ENCODE measurements at regions not wholly inside any gene's neighbourhood (a gene's known extent, or its start where the extent isn't known, plus 50 kb on each side); places are given as distances from the start of the nearest gene placed in this dataset.
"Not testable (repeated sequence)": the region's sequence is repeated elsewhere in the genome, so short reads cannot be mapped to it uniquely, and the experiment has no call there.

DNA sequence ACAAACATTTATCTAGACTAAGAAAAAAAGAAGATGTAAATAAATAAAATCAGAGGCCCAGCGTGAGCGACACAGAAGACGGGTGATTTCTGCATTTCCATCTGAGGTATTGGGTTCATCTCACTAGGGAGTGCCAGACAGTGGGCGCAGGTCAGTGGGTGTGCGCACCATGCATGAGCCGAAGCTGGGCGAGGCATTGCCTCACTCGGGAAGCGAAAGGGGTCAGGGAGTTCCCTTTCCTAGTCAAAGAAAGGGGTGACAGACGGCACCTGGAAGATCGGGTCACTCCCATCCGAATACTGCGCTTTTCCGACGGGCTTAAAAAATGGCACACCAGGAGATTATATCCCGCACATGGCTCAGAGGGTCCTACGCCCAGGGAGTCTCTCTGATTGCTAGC is 79.5 kb upstream of the ABCD2 start:
- DNase-seq (ENCODE audit: low read depth), result not testable (repeated sequence)

DNA sequence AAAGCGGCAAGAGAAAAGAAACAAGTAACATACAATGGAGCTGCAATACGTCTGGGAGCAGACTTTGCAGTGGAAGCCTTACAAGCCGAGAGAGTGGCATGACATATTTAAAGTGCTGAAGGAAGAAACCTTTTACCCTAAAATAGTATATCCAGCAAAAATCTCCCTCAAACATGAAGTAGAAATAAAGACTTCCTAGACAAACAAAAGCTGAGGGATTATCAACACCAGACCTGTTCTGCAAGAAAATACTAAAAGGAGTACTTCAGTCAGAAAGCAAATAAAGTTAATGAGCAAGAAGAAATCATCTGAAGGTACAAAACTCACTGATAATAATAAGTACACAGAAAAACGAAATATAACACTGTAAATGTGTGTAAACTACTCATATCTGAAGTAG is 77.5 kb upstream of the ABCD2 start:
- TF ChIP-seq, protein P1, sequence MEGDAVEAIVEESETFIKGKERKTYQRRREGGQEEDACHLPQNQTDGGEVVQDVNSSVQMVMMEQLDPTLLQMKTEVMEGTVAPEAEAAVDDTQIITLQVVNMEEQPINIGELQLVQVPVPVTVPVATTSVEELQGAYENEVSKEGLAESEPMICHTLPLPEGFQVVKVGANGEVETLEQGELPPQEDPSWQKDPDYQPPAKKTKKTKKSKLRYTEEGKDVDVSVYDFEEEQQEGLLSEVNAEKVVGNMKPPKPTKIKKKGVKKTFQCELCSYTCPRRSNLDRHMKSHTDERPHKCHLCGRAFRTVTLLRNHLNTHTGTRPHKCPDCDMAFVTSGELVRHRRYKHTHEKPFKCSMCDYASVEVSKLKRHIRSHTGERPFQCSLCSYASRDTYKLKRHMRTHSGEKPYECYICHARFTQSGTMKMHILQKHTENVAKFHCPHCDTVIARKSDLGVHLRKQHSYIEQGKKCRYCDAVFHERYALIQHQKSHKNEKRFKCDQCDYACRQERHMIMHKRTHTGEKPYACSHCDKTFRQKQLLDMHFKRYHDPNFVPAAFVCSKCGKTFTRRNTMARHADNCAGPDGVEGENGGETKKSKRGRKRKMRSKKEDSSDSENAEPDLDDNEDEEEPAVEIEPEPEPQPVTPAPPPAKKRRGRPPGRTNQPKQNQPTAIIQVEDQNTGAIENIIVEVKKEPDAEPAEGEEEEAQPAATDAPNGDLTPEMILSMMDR (IDR thresholded peaks at IDR 0.05; ENCODE audit: control insufficient read depth, extremely low read depth, insufficient read depth), result no peak
- H3K4me3 ChIP-seq (ENCODE audit: low read depth, low read length), result peak overlapping the region; percentile 8; the same call in 1 of the 2 replicates
- peak; percentile 58 for DNase-seq (ENCODE audit: low read depth)

More for the DNA sequence above, 79.5 kb upstream of the ABCD2 start:
- H3K4me3 ChIP-seq (ENCODE audit: low read depth, low read length), result not testable (repeated sequence)

DNA sequence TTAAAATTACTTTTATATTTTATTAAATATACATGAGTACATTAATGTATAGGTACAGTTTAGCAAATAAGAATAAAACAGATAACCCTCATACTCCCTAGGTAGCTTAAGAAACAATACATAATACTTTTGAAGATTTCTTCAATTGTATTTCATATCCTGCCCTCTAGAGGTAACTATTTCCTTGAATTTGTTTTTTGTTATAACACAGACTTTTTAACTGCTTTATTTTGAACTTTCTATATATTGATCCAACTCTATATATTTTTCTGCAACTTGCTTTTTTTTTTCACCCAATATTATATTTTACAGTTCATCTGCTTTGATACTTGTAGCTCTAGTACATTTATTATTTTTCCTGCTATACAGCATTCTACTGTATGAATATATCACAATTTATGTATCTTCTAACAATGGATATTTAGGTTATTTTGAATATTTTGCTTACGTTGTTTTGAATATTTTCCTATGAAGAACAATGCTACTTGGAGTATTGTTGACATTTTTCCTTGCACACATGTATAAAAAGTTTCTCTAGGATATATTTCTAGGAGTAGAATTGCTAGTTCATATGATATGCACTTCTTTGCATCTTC is 72.8 kb upstream of the ABCD2 start:
- TF ChIP-seq, protein P1 (IDR thresholded peaks at IDR 0.05; ENCODE audit: control insufficient read depth, extremely low read depth, insufficient read depth), result peak; percentile 30; the same call in 1 of the 2 replicates
- no peak overlapping the region for H3K4me3 ChIP-seq (ENCODE audit: low read depth, low read length)
- no peak for DNase-seq (ENCODE audit: low read depth)

DNA sequence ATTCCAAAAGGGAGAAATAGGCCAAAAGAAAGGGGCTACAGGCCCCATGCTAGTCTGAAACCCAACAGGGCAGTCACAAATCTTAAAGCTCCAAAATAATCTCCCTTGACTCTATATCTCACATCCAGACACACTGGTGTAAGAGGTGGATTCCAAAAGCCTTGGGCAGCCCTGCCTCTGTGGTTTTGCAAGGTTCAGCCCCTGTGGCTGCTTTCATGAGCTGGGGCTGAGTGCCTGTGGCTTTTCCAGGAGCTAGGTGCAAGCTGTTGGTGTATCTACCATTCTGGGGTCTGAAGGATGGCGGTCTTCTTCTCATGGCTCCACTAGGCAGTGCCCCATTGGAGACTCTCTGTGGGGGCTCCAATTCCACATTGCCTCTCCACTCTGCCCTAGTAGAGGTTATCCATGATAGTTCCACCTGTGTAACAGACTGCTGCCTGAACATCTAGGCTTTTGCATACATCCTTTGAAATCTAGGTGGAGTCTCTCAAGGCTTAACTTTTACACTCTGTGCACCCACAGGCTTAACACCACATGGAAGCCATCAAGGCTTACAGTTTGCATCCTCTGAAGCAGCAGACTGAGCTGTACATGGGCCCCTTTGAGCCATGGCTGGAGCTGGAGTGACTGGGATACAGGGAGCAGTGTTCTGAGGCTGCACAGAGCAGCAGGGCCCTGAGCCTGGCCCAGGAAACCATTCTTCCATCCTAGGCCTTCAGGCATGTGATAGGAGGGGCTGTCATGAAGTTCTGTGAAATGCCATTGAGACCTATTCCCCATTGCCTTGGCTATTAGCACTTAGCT is 66.5 kb upstream of the ABCD2 start:
- TF ChIP-seq, protein P1 (IDR thresholded peaks at IDR 0.05; ENCODE audit: control insufficient read depth, extremely low read depth, insufficient read depth), result no peak
- no peak for DNase-seq (ENCODE audit: low read depth)
- H3K4me3 ChIP-seq (ENCODE audit: low read depth, low read length), result no peak overlapping the region

DNA sequence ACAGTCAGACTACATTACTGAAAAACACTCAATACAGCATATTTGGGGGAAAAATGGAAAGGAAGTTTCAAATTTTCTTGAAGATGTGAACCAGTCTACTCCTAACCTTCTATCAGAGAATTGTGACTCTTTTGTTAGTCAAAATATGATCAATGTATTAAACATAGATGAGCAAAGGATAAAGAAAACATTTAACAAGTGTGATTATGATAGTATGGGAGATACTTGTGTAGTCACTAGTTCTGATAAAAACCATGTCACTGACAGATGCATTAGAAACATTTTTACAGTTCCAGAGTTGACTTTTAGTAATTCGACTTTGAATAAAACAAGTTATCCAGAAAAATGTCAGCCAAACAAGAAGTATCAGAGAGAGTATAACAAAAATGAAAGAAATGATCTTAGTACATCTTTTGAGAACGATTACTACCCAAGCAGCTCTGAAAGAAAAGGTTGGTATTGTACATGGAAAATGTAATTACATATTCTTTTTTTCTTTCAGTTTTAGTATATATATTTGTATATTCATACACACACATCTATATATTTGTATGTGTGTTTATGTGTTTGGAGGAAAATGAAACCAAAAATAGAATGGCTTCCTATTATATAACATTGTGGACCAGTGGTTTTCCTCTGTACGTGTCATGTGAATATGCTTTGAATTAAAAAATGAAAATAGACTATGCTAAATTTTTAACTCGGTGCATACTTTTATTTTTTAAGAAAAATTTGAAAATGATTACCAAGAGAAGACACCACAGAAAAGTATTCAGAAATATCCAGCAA is 63.3 kb upstream of the ABCD2 start:
- TF ChIP-seq, protein P1 (IDR thresholded peaks at IDR 0.05; ENCODE audit: control insufficient read depth, extremely low read depth, insufficient read depth), result no peak
- no peak for DNase-seq (ENCODE audit: low read depth)
- H3K4me3 ChIP-seq (ENCODE audit: low read depth, low read length), result no peak overlapping the region

DNA sequence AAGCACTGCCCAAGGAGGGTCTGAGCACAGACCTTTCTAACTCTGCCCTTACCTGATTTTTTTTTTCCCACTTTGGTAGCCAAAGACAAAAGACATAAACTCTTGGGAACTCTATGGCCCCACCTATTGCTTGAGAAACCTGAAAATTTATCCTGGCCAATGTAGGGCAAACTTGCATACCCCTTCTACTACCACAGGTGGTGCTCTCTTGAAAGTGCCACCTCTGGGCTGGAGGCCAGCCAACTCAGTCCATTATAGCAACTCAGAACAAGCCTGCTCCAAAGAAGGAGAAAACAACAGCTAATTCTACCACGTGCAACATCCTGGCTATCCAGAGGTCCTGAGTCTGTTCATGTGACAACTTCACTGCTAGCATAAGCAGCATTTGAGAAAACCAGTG is 55.7 kb upstream of the ABCD2 start:
- TF ChIP-seq, protein P1 (IDR thresholded peaks at IDR 0.05; ENCODE audit: control insufficient read depth, extremely low read depth, insufficient read depth), result no peak
- H3K4me3 ChIP-seq (ENCODE audit: low read depth, low read length), result no peak overlapping the region
- DNase-seq (ENCODE audit: low read depth), result no peak

DNA sequence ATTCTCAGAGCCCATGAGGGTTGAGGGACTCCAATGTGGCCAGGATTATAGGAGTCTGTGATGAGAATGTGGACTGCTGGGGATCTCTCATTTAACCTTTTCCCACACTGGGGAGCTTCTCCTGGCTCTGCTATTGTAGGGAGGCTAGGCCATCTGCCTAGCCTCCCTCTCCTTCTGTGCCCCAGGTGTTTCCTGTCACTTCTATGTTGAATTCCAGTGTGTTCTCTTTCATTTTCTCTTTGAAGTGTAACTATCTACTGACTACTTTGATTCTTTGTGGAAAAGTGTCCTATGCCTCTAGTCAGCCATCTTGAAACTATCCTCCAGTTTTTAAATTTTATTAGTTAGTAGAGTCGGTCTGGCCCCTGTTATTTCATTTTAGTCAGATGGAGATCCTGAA is 53.4 kb upstream of the ABCD2 start:
- no peak for DNase-seq (ENCODE audit: low read depth)
- TF ChIP-seq, protein P1 (IDR thresholded peaks at IDR 0.05; ENCODE audit: control insufficient read depth, extremely low read depth, insufficient read depth), result no peak
- no peak overlapping the region for H3K4me3 ChIP-seq (ENCODE audit: low read depth, low read length)

Data from LNCaP clone FGC (cell line).